Esophagus squamous epithelium (tissue), 5 donors: ENCODE measurements at regions not wholly inside any gene's neighbourhood (a gene's known extent, or its start where the extent isn't known, plus 50 kb on each side); places are given as distances from the start of the nearest gene placed in this dataset.

Source experiments
- DNase-seq: peaks from one replicate; lab custom pipeline; 2025; lab: John Stamatoyannopoulos, UW
- H3K27ac ChIP-seq, 4 donors: fragments of 200-600 bp; sonication (generic); one replicate each; pipeline ENCODE4 v1.5.1; 2016 to 2019; ENCODE audit warnings: mild to moderate bottlenecking in 1 of 4
- H3K27me3 ChIP-seq, 4 donors: fragments of 200-600 bp; sonication (generic); 1 replicate in 3 of 4; 2 replicates in 1 of 4; pipeline versions ENCODE4 v1.5.1 to v1.6.0; 2017 to 2021; ENCODE audit warnings: antibody characterized with exemption in 1 of 4
- H3K36me3 ChIP-seq, 3 donors: fragments of 200-600 bp; sonication (generic); one replicate each; pipeline ENCODE4 v1.5.1; 2016 to 2019
- H3K4me1 ChIP-seq, 3 donors: fragments of 200-600 bp; sonication (generic); one replicate each; pipeline ENCODE4 v1.5.1; 2017 to 2019
- H3K4me3 ChIP-seq, 4 donors: fragments of 200-600 bp; sonication (generic); 1 replicate in 3 of 4; 2 replicates in 1 of 4; pipeline ENCODE4 v1.5.1; 2016 to 2019; ENCODE audit warnings: mild to moderate bottlenecking in 2 of 4, moderate library complexity in 1 of 4
- H3K9me3 ChIP-seq, 3 donors: fragments of 200-600 bp; sonication (generic); one replicate each; pipeline ENCODE4 v1.5.1; 2016 to 2019
- CTCF ChIP-seq, 6 experiments: fragments of 450-650 bp in 4 of 6; fragments of 200-600 bp in 2 of 6; sonication (generic) in 2 of 6; IDR thresholded peaks; one replicate each; pipeline ENCODE4 v1.5.1; 2016 to 2019; ENCODE audit warnings: antibody characterized with exemption in 6 of 6, mild to moderate bottlenecking in 4 of 6, moderate library complexity in 4 of 6
- POLR2A ChIP-seq, 4 donors: fragments of 450-650 bp; IDR thresholded peaks; one replicate each; pipeline ENCODE4 v1.6.1; 2017; ENCODE audit warnings: antibody characterized with exemption in 4 of 4, mild to moderate bottlenecking in 4 of 4, moderate library complexity in 3 of 4
- WGBS, 2 donors: methylation state at CpG; one replicate each; pipeline ENCODE4 v1.1.5; 2018; 5-methylcytosine and 5-hydroxymethylcytosine counted together
- intact Hi-C: fragments of 100-400 bp; cut with DNase I; formaldehyde crosslinking; loops from one replicate; pipeline ENCODE4 v1.15.0; 2022
- donor health status: DM: yes; HTN: yes; CAD: no.

DNA sequence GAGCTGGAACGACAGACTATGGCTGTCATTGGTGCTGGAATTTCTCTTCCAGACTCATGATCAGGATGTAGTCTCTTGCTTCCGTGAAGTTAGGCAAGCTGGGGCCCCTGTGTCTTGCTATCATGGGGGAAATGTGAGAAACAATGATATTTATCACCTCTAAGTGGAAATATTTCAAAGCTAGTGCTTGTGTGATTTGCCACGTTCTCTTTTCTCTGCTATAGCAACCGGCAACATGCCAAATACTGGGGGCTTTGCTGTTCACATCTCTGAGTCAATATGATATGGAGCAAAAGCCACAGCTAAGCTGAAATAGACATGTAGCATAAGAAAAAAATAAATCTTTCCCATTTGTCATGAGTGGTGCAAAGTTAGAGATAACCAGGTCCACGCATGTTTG, 668.2 kb upstream of the IGFBP3 start:
- intact Hi-C loops: no loop called here
- TF ChIP-seq CTCF (IDR thresholded peaks at IDR 0.05) (no peak), POLR2A (IDR thresholded peaks at IDR 0.05) (no peak)
- no peak for DNase-seq
- Histone ChIP-seq H3K4me1 (no peaks in the 10 kb centered on the region), H3K36me3 (no peaks in the 10 kb centered on the region), H3K4me3 (no peak overlapping the region), H3K27ac (no peak overlapping the region), H3K9me3 (no peaks in the 10 kb centered on the region), H3K27me3 (no peaks in the 10 kb centered on the region)
- 63 to 65% methylated on average over 5 of the region's 5 CpGs for WGBS, 2 donors

- Histone ChIP-seq H3K27me3 (no peaks in the 10 kb centered on the region), H3K9me3 (no peaks in the 10 kb centered on the region), H3K4me3 (no peak overlapping the region), H3K27ac (no peak overlapping the region), H3K4me1 (no peaks in the 10 kb centered on the region), H3K36me3 (no peaks in the 10 kb centered on the region)
- TF ChIP-seq CTCF (IDR thresholded peaks at IDR 0.05) (no peak), POLR2A (IDR thresholded peaks at IDR 0.05) (no peak)
- 36 to 50% methylated on average over 1 of the region's 1 CpG for WGBS, 2 donors
- DNase-seq: no peak
- intact Hi-C loops: no loop called here
These were observed 665.3 kb upstream of the IGFBP3 start for GRCh38 chr7:46586406-46586805.

- no peaks in the 10 kb centered on the region for H3K36me3 ChIP-seq
- 82 to 89% methylated on average over 1 of the region's 1 CpG for WGBS, 2 donors
- no peak for DNase-seq
- H3K4me3 ChIP-seq: no peak overlapping the region
- intact Hi-C loops: no loop called here
- H3K9me3 ChIP-seq: no peaks in the 10 kb centered on the region
- no peak for TF ChIP-seq POLR2A (IDR thresholded peaks at IDR 0.05)
- no peak for TF ChIP-seq CTCF (IDR thresholded peaks at IDR 0.05)
- no peaks in the 10 kb centered on the region for H3K27me3 ChIP-seq
- H3K27ac ChIP-seq: peak overlapping the region in 1 of 4 donors; percentile 43
- H3K4me1 ChIP-seq: no peaks in the 10 kb centered on the region
These were observed 662.6 kb upstream of the IGFBP3 start for GRCh38 chr7:46583656-46584055.

DNA sequence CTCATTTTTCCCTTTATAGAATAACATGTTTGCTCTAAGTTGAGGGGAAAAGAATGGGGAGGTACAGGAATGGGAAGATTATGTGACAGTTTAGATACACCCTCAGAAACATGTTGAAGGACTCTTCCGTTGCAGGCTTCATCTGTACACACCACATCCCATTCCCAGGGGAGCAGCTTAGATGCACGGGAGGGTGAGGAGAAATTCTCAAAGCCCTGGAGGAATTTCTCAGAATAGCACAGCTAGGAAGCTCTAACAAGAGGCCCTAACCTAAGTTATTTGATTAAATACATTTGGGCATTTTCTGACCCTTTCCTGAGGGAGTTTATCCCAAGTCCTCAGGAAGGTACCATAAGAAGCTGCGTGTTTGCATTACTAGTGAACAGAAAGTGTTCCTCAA, 660.2 kb upstream of the IGFBP3 start:
- intact Hi-C loops: no loop called here
- H3K36me3 ChIP-seq: no peaks in the 10 kb centered on the region
- H3K27me3 ChIP-seq: no peaks in the 10 kb centered on the region
- H3K4me1 ChIP-seq: no peaks in the 10 kb centered on the region
- H3K9me3 ChIP-seq: no peaks in the 10 kb centered on the region
- DNase-seq: no peak
- no peak for TF ChIP-seq CTCF (IDR thresholded peaks at IDR 0.05)
- TF ChIP-seq POLR2A (IDR thresholded peaks at IDR 0.05): no peak
- H3K27ac ChIP-seq: no peak overlapping the region
- no peak overlapping the region for H3K4me3 ChIP-seq
- 76 to 83% methylated on average over 3 of the region's 3 CpGs for WGBS, 2 donors

DNA sequence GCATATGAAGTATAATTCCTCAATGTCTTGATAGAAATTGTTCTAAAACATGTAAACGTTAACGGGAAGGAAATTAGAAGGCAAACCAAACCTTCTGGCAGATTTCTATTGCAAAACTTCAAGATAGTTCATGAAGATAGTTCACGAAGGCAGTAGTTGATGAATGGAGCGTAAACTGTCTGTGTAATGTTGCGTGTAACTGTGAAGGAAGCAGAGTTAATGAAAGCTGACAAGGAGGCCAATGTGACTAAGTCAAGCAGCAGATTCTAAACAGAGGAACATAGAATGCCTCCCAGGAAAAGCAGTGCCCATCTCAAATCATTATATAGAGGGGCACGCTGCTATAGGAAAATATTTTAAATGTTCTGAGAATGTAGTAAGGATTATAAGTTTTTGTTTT, 659.7 kb upstream of the IGFBP3 start:
- Histone ChIP-seq H3K4me3 (no peak overlapping the region), H3K36me3 (no peaks in the 10 kb centered on the region), H3K27ac (no peak overlapping the region), H3K9me3 (no peaks in the 10 kb centered on the region), H3K27me3 (no peaks in the 10 kb centered on the region), H3K4me1 (no peaks in the 10 kb centered on the region)
- DNase-seq: no peak
- TF ChIP-seq CTCF (IDR thresholded peaks at IDR 0.05) (no peak), POLR2A (IDR thresholded peaks at IDR 0.05) (no peak)
- 85 to 89% methylated on average over 6 of the region's 6 CpGs for WGBS, 2 donors
- intact Hi-C loops: no loop called here
